SK-N-SH treated with all-trans-retinoic acid at 6 μM for 48 hours (cell line): ENCODE measurements at regions not wholly inside any gene's neighbourhood (a gene's known extent, or its start where the extent isn't known, plus 50 kb on each side); places are given as distances from the start of the nearest gene placed in this dataset.

ENCODE experiments used
- ATAC-seq: fragments of 200-7000 bp; cut with Tn5 transposase; 3 replicates; pipeline ENCODE4 v1.9.1; 2020; ENCODE audit warnings: mild to moderate bottlenecking, moderate library complexity
- ARNTL ChIP-seq: fragments of 450-650 bp; formaldehyde crosslinking; IDR thresholded peaks from 2 replicates; pipeline ENCODE4 v1.5.0; 2020; ENCODE audit warnings: low read depth, mild to moderate bottlenecking, moderate library complexity, borderline replicate concordance
- BACH2 ChIP-seq: fragments of 250-450 bp; sonication (Bioruptor Pico); IDR thresholded peaks from 2 replicates; pipeline ENCODE4 v1.9.0; 2021; ENCODE audit warnings: mild to moderate bottlenecking, borderline replicate concordance
- CREB5 ChIP-seq: fragments of 250-450 bp; sonication (Bioruptor Pico); IDR thresholded peaks from 2 replicates; pipeline ENCODE4 v1.5.1; 2020; ENCODE audit warnings: low read depth, mild to moderate bottlenecking, moderate library complexity
- CSDC2 ChIP-seq: fragments of 250-450 bp; sonication (Bioruptor Pico); IDR thresholded peaks from 2 replicates; pipeline ENCODE4 v1.5.0; 2020; ENCODE audit warnings: mild to moderate bottlenecking, moderate library complexity
- ESRRG ChIP-seq: fragments of 250-450 bp; sonication (Bioruptor Pico); IDR thresholded peaks from 2 replicates; pipeline ENCODE4 v1.6.1; 2021; ENCODE audit warnings: mild to moderate bottlenecking
- GLIS3 ChIP-seq: fragments of 250-450 bp; sonication (Bioruptor Pico); IDR thresholded peaks from 2 replicates; pipeline ENCODE4 v1.5.0; 2020; ENCODE audit warnings: mild to moderate bottlenecking, moderate library complexity
- ISL1 ChIP-seq: fragments of 250-450 bp; sonication (Bioruptor Pico); IDR thresholded peaks from 2 replicates; pipeline ENCODE4 v2.1.2; 2022; ENCODE audit warnings: mild to moderate bottlenecking, moderate library complexity
- OSR1 ChIP-seq: fragments of 250-450 bp; sonication (Bioruptor Pico); IDR thresholded peaks from 2 replicates; pipeline ENCODE4 v1.8.0; 2022; ENCODE audit warnings: moderate library complexity, mild to moderate bottlenecking, inconsistent platforms
- POU6F1 ChIP-seq: fragments of 250-450 bp; sonication (Bioruptor Pico); IDR thresholded peaks from 2 replicates; pipeline ENCODE4 v1.8.0; 2021; ENCODE audit warnings: low read depth, mild to moderate bottlenecking, moderate library complexity, borderline replicate concordance
- PPARA ChIP-seq: fragments of 250-450 bp; sonication (Bioruptor Pico); IDR thresholded peaks from 2 replicates; pipeline ENCODE4 v1.5.0; 2020; ENCODE audit warnings: mild to moderate bottlenecking, borderline replicate concordance
- RARB ChIP-seq: fragments of 250-450 bp; sonication (Bioruptor Pico); IDR thresholded peaks from 2 replicates; pipeline ENCODE4 v1.8.0; 2021; ENCODE audit warnings: mild to moderate bottlenecking, moderate library complexity
- SNAI2 ChIP-seq: fragments of 250-450 bp; sonication (Bioruptor Pico); IDR thresholded peaks from 2 replicates; pipeline ENCODE4 v1.5.0; 2020; ENCODE audit warnings: mild to moderate bottlenecking, moderate library complexity
- TCF4 ChIP-seq: fragments of 250-450 bp; sonication (Bioruptor Pico); IDR thresholded peaks from 2 replicates; pipeline ENCODE4 v1.8.0; 2021; ENCODE audit warnings: mild to moderate bottlenecking, moderate library complexity, borderline replicate concordance
- TOX ChIP-seq: fragments of 250-450 bp; sonication (Bioruptor Pico); IDR thresholded peaks from 2 replicates; pipeline ENCODE4 v1.8.0; 2021; ENCODE audit warnings: mild to moderate bottlenecking, moderate library complexity, borderline replicate concordance
- ZC3H10 ChIP-seq: fragments of 250-450 bp; sonication (Bioruptor Pico); IDR thresholded peaks from 2 replicates; pipeline ENCODE4 v1.5.1; 2021; ENCODE audit warnings: mild to moderate bottlenecking, moderate library complexity
- ZFP3 ChIP-seq: fragments of 250-450 bp; sonication (Bioruptor Pico); IDR thresholded peaks from 2 replicates; pipeline ENCODE4 v1.5.0; 2020; ENCODE audit warnings: mild to moderate bottlenecking, moderate library complexity
- ZFP30 ChIP-seq: fragments of 450-650 bp; formaldehyde crosslinking; IDR thresholded peaks from 2 replicates; pipeline ENCODE4 v1.5.0; 2022; ENCODE audit warnings: mild to moderate bottlenecking, moderate library complexity
- ZNF565 ChIP-seq: fragments of 450-650 bp; formaldehyde crosslinking; conservative IDR thresholded peaks from 2 replicates; pipeline ENCODE4 v1.5.0; 2020; ENCODE audit warnings: low read depth, mild to moderate bottlenecking, moderate library complexity
- ZNF70 ChIP-seq: fragments of 450-650 bp; formaldehyde crosslinking; IDR thresholded peaks from 2 replicates; pipeline ENCODE4 v1.5.0; 2020; ENCODE audit warnings: mild to moderate bottlenecking, moderate library complexity
- ZNF8 ChIP-seq: fragments of 450-650 bp; formaldehyde crosslinking; IDR thresholded peaks from 2 replicates; pipeline ENCODE4 v1.5.0; 2020; ENCODE audit warnings: mild to moderate bottlenecking, moderate library complexity
- TF ChIP-seq, protein P1 (sequence below): fragments of 250-450 bp; sonication (Bioruptor Pico); IDR thresholded peaks from 2 replicates; pipeline ENCODE4 v1.5.0; 2020; ENCODE audit warnings: mild to moderate bottlenecking, moderate library complexity
- TF ChIP-seq, protein P2 (sequence below): fragments of 250-450 bp; sonication (Bioruptor Pico); IDR thresholded peaks from 2 replicates; pipeline ENCODE4 v1.8.0; 2020; ENCODE audit warnings: mild to moderate bottlenecking, moderate library complexity, borderline replicate concordance
- TF ChIP-seq, protein P3 (sequence below): fragments of 250-450 bp; sonication (Bioruptor Pico); IDR thresholded peaks from 2 replicates; pipeline ENCODE4 v1.5.1; 2021; ENCODE audit warnings: mild to moderate bottlenecking, moderate library complexity

DNA sequence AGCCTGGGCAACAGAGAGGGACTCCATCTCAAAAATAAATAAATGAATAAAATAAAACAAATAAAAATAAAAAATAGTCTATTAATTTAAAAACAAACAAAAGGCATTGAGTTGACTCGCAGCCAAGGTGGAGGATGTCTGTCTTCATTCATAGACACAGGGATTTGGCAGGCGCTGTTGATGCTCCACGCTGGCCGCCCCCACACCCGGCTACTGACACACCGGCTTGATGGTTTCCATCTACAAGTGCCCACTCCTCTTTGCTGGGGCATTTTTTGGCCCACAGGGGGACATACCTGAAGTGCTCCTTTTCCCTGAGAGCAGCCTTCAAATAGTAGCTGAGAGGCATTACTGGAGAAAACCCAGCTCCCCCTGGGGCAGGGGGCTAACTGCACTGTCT lies 178.3 kb upstream of the RALGAPA2 start:
- ATAC-seq = no peak

DNA sequence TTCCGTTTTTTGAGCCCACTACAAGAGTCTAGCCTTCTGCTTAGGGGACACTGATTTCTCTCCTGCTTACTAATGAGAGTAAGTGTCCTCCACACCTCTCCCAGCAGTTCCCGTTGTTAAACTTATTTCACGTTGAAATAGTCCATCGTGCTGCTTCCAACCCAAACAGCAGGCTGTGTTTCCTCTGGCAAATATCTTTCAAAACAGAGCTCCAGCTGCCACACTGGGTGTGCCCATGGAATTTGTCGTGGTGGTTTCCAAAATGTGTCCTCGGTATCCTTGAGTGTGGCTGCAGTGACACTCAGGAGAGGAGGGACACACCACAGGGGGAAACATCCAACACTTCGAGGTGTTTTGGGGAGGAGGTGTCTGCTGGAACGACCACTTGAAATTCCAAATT lies 176.5 kb upstream of the RALGAPA2 start:
- no peak for TF ChIP-seq GLIS3 (CRISPR knock-in tag)
- no peak for TF ChIP-seq CSDC2 (CRISPR knock-in tag)
- no peak for TF ChIP-seq RARB (CRISPR knock-in tag)
- TF ChIP-seq PPARA (CRISPR knock-in tag) = no peak
- no peak for TF ChIP-seq ZNF565 (CRISPR knock-in tag)
- TF ChIP-seq ARNTL = no peak
- no peak for TF ChIP-seq BACH2 (CRISPR knock-in tag)
- no peak for TF ChIP-seq ZFP30 (CRISPR knock-in tag)
- TF ChIP-seq ZFP3 (CRISPR knock-in tag) = no peak
- TF ChIP-seq TOX = no peak
- TF ChIP-seq TCF4 (CRISPR knock-in tag) = no peak
- TF ChIP-seq ZNF70 = no peak
- TF ChIP-seq, protein P1, sequence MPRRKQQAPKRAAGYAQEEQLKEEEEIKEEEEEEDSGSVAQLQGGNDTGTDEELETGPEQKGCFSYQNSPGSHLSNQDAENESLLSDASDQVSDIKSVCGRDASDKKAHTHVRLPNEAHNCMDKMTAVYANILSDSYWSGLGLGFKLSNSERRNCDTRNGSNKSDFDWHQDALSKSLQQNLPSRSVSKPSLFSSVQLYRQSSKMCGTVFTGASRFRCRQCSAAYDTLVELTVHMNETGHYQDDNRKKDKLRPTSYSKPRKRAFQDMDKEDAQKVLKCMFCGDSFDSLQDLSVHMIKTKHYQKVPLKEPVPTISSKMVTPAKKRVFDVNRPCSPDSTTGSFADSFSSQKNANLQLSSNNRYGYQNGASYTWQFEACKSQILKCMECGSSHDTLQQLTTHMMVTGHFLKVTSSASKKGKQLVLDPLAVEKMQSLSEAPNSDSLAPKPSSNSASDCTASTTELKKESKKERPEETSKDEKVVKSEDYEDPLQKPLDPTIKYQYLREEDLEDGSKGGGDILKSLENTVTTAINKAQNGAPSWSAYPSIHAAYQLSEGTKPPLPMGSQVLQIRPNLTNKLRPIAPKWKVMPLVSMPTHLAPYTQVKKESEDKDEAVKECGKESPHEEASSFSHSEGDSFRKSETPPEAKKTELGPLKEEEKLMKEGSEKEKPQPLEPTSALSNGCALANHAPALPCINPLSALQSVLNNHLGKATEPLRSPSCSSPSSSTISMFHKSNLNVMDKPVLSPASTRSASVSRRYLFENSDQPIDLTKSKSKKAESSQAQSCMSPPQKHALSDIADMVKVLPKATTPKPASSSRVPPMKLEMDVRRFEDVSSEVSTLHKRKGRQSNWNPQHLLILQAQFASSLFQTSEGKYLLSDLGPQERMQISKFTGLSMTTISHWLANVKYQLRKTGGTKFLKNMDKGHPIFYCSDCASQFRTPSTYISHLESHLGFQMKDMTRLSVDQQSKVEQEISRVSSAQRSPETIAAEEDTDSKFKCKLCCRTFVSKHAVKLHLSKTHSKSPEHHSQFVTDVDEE (CRISPR knock-in tag) = no peak
- TF ChIP-seq ISL1 = no peak
- TF ChIP-seq, protein P2, sequence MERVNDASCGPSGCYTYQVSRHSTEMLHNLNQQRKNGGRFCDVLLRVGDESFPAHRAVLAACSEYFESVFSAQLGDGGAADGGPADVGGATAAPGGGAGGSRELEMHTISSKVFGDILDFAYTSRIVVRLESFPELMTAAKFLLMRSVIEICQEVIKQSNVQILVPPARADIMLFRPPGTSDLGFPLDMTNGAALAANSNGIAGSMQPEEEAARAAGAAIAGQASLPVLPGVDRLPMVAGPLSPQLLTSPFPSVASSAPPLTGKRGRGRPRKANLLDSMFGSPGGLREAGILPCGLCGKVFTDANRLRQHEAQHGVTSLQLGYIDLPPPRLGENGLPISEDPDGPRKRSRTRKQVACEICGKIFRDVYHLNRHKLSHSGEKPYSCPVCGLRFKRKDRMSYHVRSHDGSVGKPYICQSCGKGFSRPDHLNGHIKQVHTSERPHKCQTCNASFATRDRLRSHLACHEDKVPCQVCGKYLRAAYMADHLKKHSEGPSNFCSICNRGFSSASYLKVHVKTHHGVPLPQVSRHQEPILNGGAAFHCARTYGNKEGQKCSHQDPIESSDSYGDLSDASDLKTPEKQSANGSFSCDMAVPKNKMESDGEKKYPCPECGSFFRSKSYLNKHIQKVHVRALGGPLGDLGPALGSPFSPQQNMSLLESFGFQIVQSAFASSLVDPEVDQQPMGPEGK (CRISPR knock-in tag) = no peak
- TF ChIP-seq, protein P3, sequence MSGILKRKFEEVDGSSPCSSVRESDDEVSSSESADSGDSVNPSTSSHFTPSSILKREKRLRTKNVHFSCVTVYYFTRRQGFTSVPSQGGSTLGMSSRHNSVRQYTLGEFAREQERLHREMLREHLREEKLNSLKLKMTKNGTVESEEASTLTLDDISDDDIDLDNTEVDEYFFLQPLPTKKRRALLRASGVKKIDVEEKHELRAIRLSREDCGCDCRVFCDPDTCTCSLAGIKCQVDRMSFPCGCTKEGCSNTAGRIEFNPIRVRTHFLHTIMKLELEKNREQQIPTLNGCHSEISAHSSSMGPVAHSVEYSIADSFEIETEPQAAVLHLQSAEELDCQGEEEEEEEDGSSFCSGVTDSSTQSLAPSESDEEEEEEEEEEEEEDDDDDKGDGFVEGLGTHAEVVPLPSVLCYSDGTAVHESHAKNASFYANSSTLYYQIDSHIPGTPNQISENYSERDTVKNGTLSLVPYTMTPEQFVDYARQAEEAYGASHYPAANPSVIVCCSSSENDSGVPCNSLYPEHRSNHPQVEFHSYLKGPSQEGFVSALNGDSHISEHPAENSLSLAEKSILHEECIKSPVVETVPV = no peak
- no peak for TF ChIP-seq ZC3H10 (CRISPR knock-in tag)
- TF ChIP-seq ESRRG (CRISPR knock-in tag) = no peak
- no peak for TF ChIP-seq CREB5 (CRISPR knock-in tag)
- ATAC-seq = no peak

More for the DNA sequence above, 178.3 kb upstream of the RALGAPA2 start:
- TF ChIP-seq, protein P3 = no peak
- no peak for TF ChIP-seq TOX

DNA sequence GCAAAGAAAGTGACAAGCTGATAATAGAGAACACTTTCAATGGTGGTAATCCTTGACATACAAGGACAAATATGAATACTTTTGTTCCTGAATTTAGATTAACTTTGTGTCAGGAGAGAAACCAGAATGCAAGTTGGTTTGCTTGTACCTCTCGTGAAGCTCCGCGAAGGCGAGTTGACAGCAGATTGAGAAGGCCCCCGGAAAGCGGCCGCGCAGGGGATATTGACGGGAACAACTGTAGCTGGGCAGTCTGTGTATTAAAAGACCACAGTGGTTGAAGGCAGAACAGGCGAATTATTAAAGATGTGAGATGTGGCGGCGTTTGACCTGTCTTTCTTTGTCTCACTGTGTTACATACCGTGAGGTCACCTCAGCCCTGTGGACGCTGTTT lies 175.8 kb upstream of the RALGAPA2 start:
- TF ChIP-seq CSDC2 (CRISPR knock-in tag) (no peak), ZNF70 (no peak), ZC3H10 (CRISPR knock-in tag) (no peak), SNAI2 (CRISPR knock-in tag) (no peak), PPARA (CRISPR knock-in tag) (no peak), TCF4 (CRISPR knock-in tag) (no peak), ISL1 (no peak), CREB5 (CRISPR knock-in tag) (no peak), ZNF8 (CRISPR knock-in tag) (no peak), OSR1 (CRISPR knock-in tag) (no peak), POU6F1 (no peak), RARB (CRISPR knock-in tag) (no peak), ESRRG (CRISPR knock-in tag) (no peak), ZFP3 (CRISPR knock-in tag) (no peak)
- TF ChIP-seq, protein P2 (CRISPR knock-in tag) = no peak
- ATAC-seq = no peak
